Left cardiac atrium (tissue), 4 donors: ENCODE measurements at regions not wholly inside any gene's neighbourhood (a gene's known extent, or its start where the extent isn't known, plus 50 kb on each side); places are given as distances from the start of the nearest gene placed in this dataset.
"Not testable (repeated sequence)": the region's sequence is repeated elsewhere in the genome, so short reads cannot be mapped to it uniquely, and the experiment has no call there.

Experiments used
- ATAC-seq, 2 donors: fragments of 200-7000 bp; cut with Tn5 transposase; one replicate each; pipeline ENCODE4 v1.9.1; 2020; ENCODE audit warnings: mild to moderate bottlenecking in 2 of 2, moderate library complexity in 2 of 2
- DNase-seq: peaks from one replicate; pipeline ENCODE4 v3.0.0-alpha.2; 2020
- intact Hi-C, 2 donors: fragments of 100-400 bp; cut with DNase I; formaldehyde crosslinking; loops; one replicate each; pipeline versions ENCODE4 v1.14.1 to v1.15.1; 2022 to 2023
- donor health status: DM: no; HTN: yes; CAD: no.
- donor health status: DM: no; HTN: yes; CAD: no; lungs with severe emphysema.
- donor health status: DM: yes; HTN: yes; CAD: no.
- donor health status: Dilated cardiomyopathy.

GRCh38 chr10:91745090-91745831 lies 53.0 kb upstream of the TNKS2 start:
- DNase-seq (no peak), ATAC-seq (peak; percentile 41 to 66)
- intact Hi-C loops: no loop called here

GRCh38 chr10:91743465-91743864 lies 54.8 kb upstream of the TNKS2 start:
- DNase-seq (no peak), ATAC-seq (no peak)
- intact Hi-C loops: no loop called here

- intact Hi-C loops: no loop called here
- ATAC-seq (no peak), DNase-seq (no peak)
Measured at GRCh38 chr10:91742229-91742628, 56.0 kb upstream of the TNKS2 start.

- DNase-seq (no peak), ATAC-seq (no peak)
- intact Hi-C loops: no loop called here
Measured at GRCh38 chr10:91741356-91741755, 56.9 kb upstream of the TNKS2 start.

- no peak for DNase-seq
- intact Hi-C loops: no loop called here
- no peak for ATAC-seq
Measured at GRCh38 chr10:91740353-91740924, 57.8 kb upstream of the TNKS2 start.

GRCh38 chr10:91732265-91732664 lies 66.0 kb upstream of the TNKS2 start:
- intact Hi-C loops, DNase-seq, ATAC-seq: not testable (repeated sequence)

- DNase-seq, ATAC-seq, intact Hi-C loops: not testable (repeated sequence)
Measured at GRCh38 chr10:91729339-91729738, 68.9 kb upstream of the TNKS2 start.

GRCh38 chr10:91726355-91726754 lies 71.9 kb upstream of the TNKS2 start:
- intact Hi-C loops: no loop called here
- no peak for ATAC-seq
- no peak for DNase-seq

GRCh38 chr10:91724933-91725332 lies 73.3 kb upstream of the TNKS2 start:
- intact Hi-C loops: no loop called here
- ATAC-seq (no peak), DNase-seq (no peak)

GRCh38 chr10:91713461-91714072 lies 80.7 kb upstream of the PPP1R3C start:
- ATAC-seq (no peak), DNase-seq (no peak)
- intact Hi-C loops: no loop called here

- no peak for ATAC-seq
- intact Hi-C loops: no loop called here
- DNase-seq: no peak
Measured at GRCh38 chr10:91711885-91712680, 79.2 kb upstream of the PPP1R3C start.

- DNase-seq (no peak), ATAC-seq (no peak)
- intact Hi-C loops: no loop called here
Measured at GRCh38 chr10:91709394-91709798, 76.5 kb upstream of the PPP1R3C start.

- intact Hi-C loops: no loop called here
- DNase-seq (no peak), ATAC-seq (no peak)
Measured at GRCh38 chr10:91708174-91708861, 75.4 kb upstream of the PPP1R3C start.

GRCh38 chr10:91707236-91707635 lies 74.4 kb upstream of the PPP1R3C start:
- no peak for ATAC-seq
- no peak for DNase-seq
- intact Hi-C loops: no loop called here

GRCh38 chr10:91705948-91706670 lies 73.2 kb upstream of the PPP1R3C start:
- ATAC-seq (no peak), DNase-seq (no peak)
- intact Hi-C loops: no loop called here

GRCh38 chr10:91702620-91703019 lies 69.7 kb upstream of the PPP1R3C start:
- ATAC-seq (no peak), DNase-seq (no peak)
- intact Hi-C loops: no loop called here

- ATAC-seq (peak in 1 of 2 donors; percentile 61), DNase-seq (no peak)
- intact Hi-C loops: no loop called here
Measured at GRCh38 chr10:91700788-91701444, 68.0 kb upstream of the PPP1R3C start.

- no peak for DNase-seq
- intact Hi-C loops: no loop called here
- ATAC-seq: peak in 1 of 2 donors; percentile 77
Measured at GRCh38 chr10:91700273-91700672, 67.4 kb upstream of the PPP1R3C start.
